ENCODE measurements at regions not wholly inside any gene's neighbourhood (a gene's known extent, or its start where the extent isn't known, plus 50 kb on each side); places are given as distances from the start of the nearest gene placed in this dataset.
"Not testable (repeated sequence)": the region's sequence is repeated elsewhere in the genome, so short reads cannot be mapped to it uniquely, and the experiment has no call there.

DNA sequence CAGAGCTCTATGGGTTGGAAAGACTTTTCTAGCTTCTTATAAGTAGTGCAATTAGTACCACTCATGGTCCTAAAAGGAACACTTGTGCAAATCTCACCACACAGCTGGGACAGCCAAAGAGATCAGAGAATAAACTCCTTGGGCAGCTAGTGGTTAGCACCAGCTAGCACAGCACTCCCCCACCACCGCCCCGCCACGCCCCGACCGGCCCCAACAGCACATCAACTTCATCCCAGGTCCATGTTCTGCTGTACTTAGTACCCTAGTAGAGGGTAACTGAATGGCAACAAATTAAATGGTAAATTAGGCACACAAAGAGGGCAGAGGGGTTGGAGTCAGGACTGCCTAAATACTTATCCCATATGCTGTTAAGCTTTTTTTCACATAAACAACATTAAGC, 118.3 kb upstream of the NPAP1 start:
- not testable (repeated sequence) for DNase-seq

DNA sequence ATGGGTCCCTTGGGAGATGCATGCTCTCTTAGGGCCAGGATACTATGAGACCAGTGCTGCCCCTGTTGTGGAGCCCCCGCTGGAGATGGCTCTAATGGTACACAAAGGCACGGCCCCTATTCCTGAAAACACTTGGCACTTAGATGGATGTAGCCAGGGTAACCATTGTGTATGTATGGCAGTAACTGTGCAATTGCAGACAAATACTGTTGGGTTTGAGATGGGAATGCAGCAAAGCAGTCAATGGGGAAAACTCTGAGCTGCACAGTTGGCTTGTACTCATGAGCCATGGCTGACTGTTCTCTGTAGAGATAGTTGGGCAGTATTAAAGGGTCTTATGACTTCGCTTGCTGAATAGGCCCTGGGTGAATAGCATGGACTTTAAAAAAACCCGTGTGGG, 67.9 kb upstream of the NPAP1 start:
- DNase-seq = no peak

DNA sequence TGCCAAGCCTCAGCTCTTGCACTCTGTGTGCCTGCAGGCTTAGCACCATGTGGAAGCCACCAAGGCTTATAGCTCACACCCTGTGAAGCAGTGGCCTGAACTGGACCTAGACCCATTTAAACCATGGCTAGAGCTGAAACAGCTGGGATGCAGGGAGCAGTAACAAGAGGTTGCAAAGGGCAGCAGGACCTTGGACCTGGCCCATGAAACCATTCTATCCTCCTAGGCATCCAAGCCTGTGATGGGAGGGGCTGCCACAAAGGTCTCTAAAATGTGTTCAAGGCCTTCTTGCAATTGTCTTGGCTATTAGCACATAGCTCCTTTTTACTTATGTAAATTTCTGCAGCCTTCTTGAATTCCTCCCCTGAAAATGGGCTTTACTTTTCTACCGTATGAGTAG, 57.9 kb upstream of the NPAP1 start:
- no peak for DNase-seq

DNA sequence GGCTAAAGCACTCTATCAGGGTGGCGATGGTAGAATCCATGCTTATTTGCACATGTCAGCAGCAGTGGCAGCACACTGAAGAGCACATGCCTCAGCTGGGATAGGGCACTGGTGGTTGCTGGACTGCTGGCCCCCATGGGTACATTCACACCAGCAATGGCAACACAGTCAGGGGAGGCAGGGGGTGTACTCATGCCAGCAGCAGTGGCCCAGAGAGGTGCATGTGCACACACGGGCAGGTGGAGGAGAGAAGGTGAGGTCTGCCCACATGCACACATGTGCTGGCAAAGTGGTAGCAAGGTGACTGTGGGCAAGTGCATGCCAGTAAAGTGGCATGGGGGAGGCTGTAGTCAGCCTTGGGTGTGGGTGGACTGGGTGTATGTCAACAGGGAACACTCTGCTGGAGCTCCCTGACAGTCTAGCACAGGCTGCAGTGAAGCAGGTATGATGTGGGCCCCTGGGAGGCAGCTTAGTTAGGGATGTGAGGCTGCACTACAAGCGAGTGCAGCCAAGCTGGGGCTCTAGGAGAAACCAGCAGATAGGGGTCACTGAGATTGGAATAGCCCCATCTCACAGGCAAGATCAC, 53.9 kb upstream of the NPAP1 start:
- no peak for DNase-seq
